OCI-LY7 (cell line): ENCODE measurements at regions not wholly inside any gene's neighbourhood (a gene's known extent, or its start where the extent isn't known, plus 50 kb on each side); places are given as distances from the start of the nearest gene placed in this dataset.

ENCODE experiments used
- EZH2phosphoT487 ChIP-seq: fragments of 200-600 bp; sonication (generic); IDR thresholded peaks from 2 replicates; pipeline ENCODE4 v1.6.1; 2018; ENCODE audit warnings: low read depth, borderline replicate concordance, mild to moderate bottlenecking, mixed run types, antibody characterized with exemption, low read length, moderate library complexity, mixed read lengths
- TF ChIP-seq, protein P1 (sequence below): fragments of 200-600 bp; sonication (generic); conservative IDR thresholded peaks from 2 replicates; pipeline ENCODE4 v1.5.1; 2014; ENCODE audit warnings: mild to moderate bottlenecking, antibody characterized with exemption, low read length, moderate library complexity, mixed read lengths

- TF ChIP-seq, protein P1, sequence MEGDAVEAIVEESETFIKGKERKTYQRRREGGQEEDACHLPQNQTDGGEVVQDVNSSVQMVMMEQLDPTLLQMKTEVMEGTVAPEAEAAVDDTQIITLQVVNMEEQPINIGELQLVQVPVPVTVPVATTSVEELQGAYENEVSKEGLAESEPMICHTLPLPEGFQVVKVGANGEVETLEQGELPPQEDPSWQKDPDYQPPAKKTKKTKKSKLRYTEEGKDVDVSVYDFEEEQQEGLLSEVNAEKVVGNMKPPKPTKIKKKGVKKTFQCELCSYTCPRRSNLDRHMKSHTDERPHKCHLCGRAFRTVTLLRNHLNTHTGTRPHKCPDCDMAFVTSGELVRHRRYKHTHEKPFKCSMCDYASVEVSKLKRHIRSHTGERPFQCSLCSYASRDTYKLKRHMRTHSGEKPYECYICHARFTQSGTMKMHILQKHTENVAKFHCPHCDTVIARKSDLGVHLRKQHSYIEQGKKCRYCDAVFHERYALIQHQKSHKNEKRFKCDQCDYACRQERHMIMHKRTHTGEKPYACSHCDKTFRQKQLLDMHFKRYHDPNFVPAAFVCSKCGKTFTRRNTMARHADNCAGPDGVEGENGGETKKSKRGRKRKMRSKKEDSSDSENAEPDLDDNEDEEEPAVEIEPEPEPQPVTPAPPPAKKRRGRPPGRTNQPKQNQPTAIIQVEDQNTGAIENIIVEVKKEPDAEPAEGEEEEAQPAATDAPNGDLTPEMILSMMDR: no peak
- no peak for TF ChIP-seq EZH2phosphoT487
Observed at GRCh38 chr7:26918241-26918640, 53.9 kb upstream of the SKAP2 start.
